Astrocyte of the cerebellum (primary cell): ENCODE measurements at regions not wholly inside any gene's neighbourhood (a gene's known extent, or its start where the extent isn't known, plus 50 kb on each side); places are given as distances from the start of the nearest gene placed in this dataset.

Experiments used
- DNase-seq: peaks from one replicate; pipeline ENCODE4 v3.0.0-alpha.2; 2011; ENCODE audit warnings: low read depth
- H3K4me3 ChIP-seq: 2 replicates; pipeline ENCODE4 v1.5.1; 2011; ENCODE audit warnings: mild to moderate bottlenecking, low read depth, low read length, moderate library complexity
- CTCF ChIP-seq: IDR thresholded peaks from 2 replicates; pipeline ENCODE4 v1.5.1; 2012; ENCODE audit warnings: low read length, low read depth, moderate library complexity, mild to moderate bottlenecking; ENCODE audit errors: missing control alignments
- in situ Hi-C: cut with HindIII; loops from 2 replicates; pipeline ENCODE4 v1.10.0; 2017; ENCODE audit warnings: low sequenced_read_pairs

- no peak overlapping the region for H3K4me3 ChIP-seq
- DNase-seq: no peak
- no peak for TF ChIP-seq CTCF
- in situ Hi-C loops: no loop called here
These were observed 163.1 kb downstream of the TTLL2 start for GRCh38 chr6:167487749-167488664.

- no peak overlapping the region for H3K4me3 ChIP-seq
- in situ Hi-C loops: loop anchor here (10.0 kb wide), 1 partner anchor 403 kb away; no protein-coding TSS in a partner anchor
- no peak for TF ChIP-seq CTCF
- DNase-seq: no peak
These were observed 166.7 kb downstream of the TTLL2 start for GRCh38 chr6:167491438-167492099.

GRCh38 chr6:167492100-167492449 lies 167.2 kb downstream of the TTLL2 start:
- DNase-seq: no peak
- in situ Hi-C loops: loop anchor here (10.0 kb wide), 1 partner anchor 403 kb away; no protein-coding TSS in a partner anchor
- no peak for TF ChIP-seq CTCF
- H3K4me3 ChIP-seq: no peak overlapping the region

GRCh38 chr6:167493310-167493709 lies 168.4 kb downstream of the TTLL2 start:
- in situ Hi-C loops: loop anchor here (10.0 kb wide), 1 partner anchor 401 kb away; no protein-coding TSS in a partner anchor
- DNase-seq: no peak
- no peak for TF ChIP-seq CTCF
- H3K4me3 ChIP-seq: no peak overlapping the region

GRCh38 chr6:167493976-167494697 lies 169.3 kb downstream of the TTLL2 start:
- TF ChIP-seq CTCF: no peak
- in situ Hi-C loops: loop anchor here (10.0 kb wide), 1 partner anchor 401 kb away; no protein-coding TSS in a partner anchor
- no peak for DNase-seq
- H3K4me3 ChIP-seq: no peak overlapping the region
